ENCODE measurements at regions not wholly inside any gene's neighbourhood (a gene's known extent, or its start where the extent isn't known, plus 50 kb on each side); places are given as distances from the start of the nearest gene placed in this dataset.

- POLR2A ChIA-PET (ENCODE audit: unreplicated experiment): no interaction called here
Observed at GRCh38 chr14:26773906-26774593, 176.2 kb upstream of the NOVA1 start.

More at GRCh38 chr14:26773906-26774593, 176.2 kb upstream of the NOVA1 start:
- no peak overlapping the region for H2AK5ac ChIP-seq (ENCODE audit: low read depth, low read length)
- no peak for DNase-seq
- no peak overlapping the region for H3K14ac ChIP-seq (replicated peaks; ENCODE audit: low read depth, low read length)
- H2AK9ac ChIP-seq (replicated peaks; ENCODE audit: low read depth, low read length, poor library complexity): no peak overlapping the region
- no TSS peak for BruUV-seq (replicated peaks)
- H4K91ac ChIP-seq (ENCODE audit: insufficient read depth, low read depth, low read length): no peak overlapping the region
- in situ Hi-C loops (cut with MboI; ENCODE audit: low sequenced_read_pairs): no loop called here
- no peak overlapping the region for H3K56ac ChIP-seq (ENCODE audit: extremely low read depth, insufficient read depth, low read length)
- H3K27ac ChIP-seq (ENCODE audit: insufficient read depth, low read length): no peak overlapping the region
- CTCF ChIA-PET: no interaction called here
- H2BK120ac ChIP-seq (ENCODE audit: low read depth, low read length): no peak overlapping the region
- no peaks in the 10 kb centered on the region for H3K27me3 ChIP-seq (ENCODE audit: control insufficient read depth, insufficient read depth, low read length)
- no peak overlapping the region for H3K4ac ChIP-seq (ENCODE audit: low read depth, low read length)
- no peak for TF ChIP-seq CTCF (conservative IDR thresholded peaks at IDR 0.05; ENCODE audit: low read depth, low read length)
- TF ChIP-seq USF2 (IDR thresholded peaks at IDR 0.05; ENCODE audit: low read depth, low read length): no peak
- no peak for TF ChIP-seq POLR2A (IDR thresholded peaks at IDR 0.05; ENCODE audit: low read depth, low read length)
- TF ChIP-seq RAD21 (IDR thresholded peaks at IDR 0.05; ENCODE audit: low read length): no peak
- no peak for TF ChIP-seq RCOR1 (IDR thresholded peaks at IDR 0.05; ENCODE audit: insufficient replicate concordance, low read length)
- no peak for TF ChIP-seq ELK1 (IDR thresholded peaks at IDR 0.05; ENCODE audit: borderline replicate concordance, low read depth, low read length)
- no peak for TF ChIP-seq MAFK (IDR thresholded peaks at IDR 0.05; ENCODE audit: low read depth, low read length)
- TF ChIP-seq SMC3 (IDR thresholded peaks at IDR 0.05; ENCODE audit: low read depth, low read length): no peak
- TF ChIP-seq MXI1 (IDR thresholded peaks at IDR 0.05; ENCODE audit: borderline replicate concordance, low read depth, low read length): no peak
- no peak for TF ChIP-seq BHLHE40 (IDR thresholded peaks at IDR 0.05; ENCODE audit: low read depth, low read length)
- no peak for TF ChIP-seq MAZ (IDR thresholded peaks at IDR 0.05; ENCODE audit: borderline replicate concordance, low read depth, low read length)
- no peak overlapping the region for H3K9ac ChIP-seq (ENCODE audit: low read depth, low read length)
- H3K9me1 ChIP-seq (ENCODE audit: insufficient read depth, low read length): no peaks in the 10 kb centered on the region
- no peak overlapping the region for H3K23ac ChIP-seq (ENCODE audit: low read depth, low read length)
- no peaks in the 10 kb centered on the region; the same call in 1 of the 2 replicates for H3K9me3 ChIP-seq (ENCODE audit: control insufficient read depth, insufficient read depth, low read length)
- no peak overlapping the region for H3K4me2 ChIP-seq (ENCODE audit: low read depth, low read length)
- no peak overlapping the region for H3K4me3 ChIP-seq (ENCODE audit: insufficient read depth, low read depth, low read length)
- ATAC-seq (ENCODE audit: low read depth): no peak
- dilution Hi-C loops (cut with HindIII; ENCODE audit: low sequenced_read_pairs, unreplicated experiment): no loop called here
- H2BK15ac ChIP-seq (ENCODE audit: low read depth, low read length): no peak overlapping the region; the same call in 2 of the 3 replicates
- no peaks in the 10 kb centered on the region for H3K4me1 ChIP-seq (ENCODE audit: control insufficient read depth, insufficient read depth, low read length)
- WGBS, 2 experiments (ENCODE audit: extremely low coverage in 2 of 2, insufficient read length in 1 of 2): no CpG with 5 or more reads among the region's 5 CpGs
- H3K36me3 ChIP-seq (ENCODE audit: control insufficient read depth, insufficient read depth, low read length): no peaks in the 10 kb centered on the region
- intact Hi-C loops (cut with micrococcal nuclease): no loop called here
- no peak overlapping the region for H2AFZ ChIP-seq (replicated peaks; ENCODE audit: low read length, poor library complexity)
- no peak overlapping the region for H2BK5ac ChIP-seq (ENCODE audit: low read depth, low read length, poor library complexity, severe bottlenecking)
- no peak overlapping the region for H3K18ac ChIP-seq (ENCODE audit: low read depth, low read length)
- no peaks in the 10 kb centered on the region for H3K79me1 ChIP-seq (ENCODE audit: low read depth in 1 of 2, low read length in 2 of 2)
- no peak overlapping the region for H4K5ac ChIP-seq (ENCODE audit: low read depth, low read length)
- no peaks in the 10 kb centered on the region for H4K20me1 ChIP-seq (ENCODE audit: insufficient read depth, low read length)
- H2BK20ac ChIP-seq (ENCODE audit: low read depth, low read length): no peak overlapping the region
- no peak overlapping the region for H4K8ac ChIP-seq (ENCODE audit: low read depth in 2 of 2, low read length in 2 of 2)

Measured in IMR-90 (cell line).